HEK293 (cell line): ENCODE measurements at regions not wholly inside any gene's neighbourhood (a gene's known extent, or its start where the extent isn't known, plus 50 kb on each side); places are given as distances from the start of the nearest gene placed in this dataset.

Experiments
- CTCF ChIA-PET: fragments of 350-600 bp; formaldehyde crosslinking; extraction: SDS; loops from one replicate; lab custom pipeline; 2021; ENCODE audit warnings: antibody characterized with exemption; lab: Yijun Ruan, JAX
- POLR2A ChIA-PET: fragments of 300-600 bp; formaldehyde crosslinking; extraction: SDS; loops from one replicate; lab custom pipeline; 2020; ENCODE audit warnings: antibody characterized with exemption, inconsistent platforms; lab: Yijun Ruan, JAX
- H3K27ac ChIP-seq: fragments of 200-500 bp; sonication (Bioruptor generic); 2 replicates; pipeline ENCODE4 v1.5.1; 2014; ENCODE audit warnings: low read depth, low read length, control low read depth, inconsistent platforms; ENCODE audit errors: extremely low read depth
- H3K36me3 ChIP-seq, 2 experiments: fragments of 200-500 bp in 1 of 2; sonication (Bioruptor generic) in 1 of 2; 1 replicate in 1 of 2; 2 replicates in 1 of 2; pipeline ENCODE4 v1.5.1; 2014 to 2017; ENCODE audit warnings: inconsistent platforms in 2 of 2, low read length in 2 of 2; ENCODE audit not compliant: control insufficient read depth in 2 of 2, insufficient read depth in 1 of 2
- H3K4me1 ChIP-seq: fragments of 200-500 bp; sonication (Bioruptor generic); 2 replicates; pipeline ENCODE4 v1.5.1; 2014; ENCODE audit warnings: mild to moderate bottlenecking, low read length, inconsistent platforms; ENCODE audit not compliant: control insufficient read depth, insufficient read depth
- H3K4me3 ChIP-seq: 2 replicates; pipeline ENCODE4 v1.5.1; 2011; ENCODE audit warnings: low read depth, mild to moderate bottlenecking, control low read depth, low read length, moderate library complexity
- H3K9me3 ChIP-seq: fragments of 200-500 bp; sonication (Bioruptor generic); 2 replicates; pipeline ENCODE4 v1.5.1; 2014; ENCODE audit warnings: low read depth, low read length, inconsistent platforms; ENCODE audit not compliant: control insufficient read depth, insufficient read depth
- FEZF1 ChIP-seq: fragments of 450-650 bp; formaldehyde crosslinking; IDR thresholded peaks from 2 replicates; pipeline ENCODE4 v1.5.1; 2016; ENCODE audit warnings: missing biosample characterization, missing genetic modification characterization
- PRDM10 ChIP-seq: fragments of 450-650 bp; formaldehyde crosslinking; IDR thresholded peaks from 2 replicates; pipeline ENCODE4 v1.5.1; 2016; ENCODE audit warnings: missing biosample characterization, missing genetic modification characterization
- PRDM6 ChIP-seq: fragments of 450-650 bp; formaldehyde crosslinking; IDR thresholded peaks from 2 replicates; pipeline ENCODE4 v1.5.1; 2017; ENCODE audit warnings: missing biosample characterization, missing genetic modification characterization
- TCF7L2 ChIP-seq: IDR thresholded peaks from 2 replicates; pipeline ENCODE4 v1.6.1; 2011; ENCODE audit warnings: low read depth, mild to moderate bottlenecking, inconsistent platforms, low read length, moderate library complexity, borderline replicate concordance
- ZBTB44 ChIP-seq: fragments of 450-650 bp; IDR thresholded peaks from 2 replicates; pipeline ENCODE4 v1.5.1; 2018; ENCODE audit warnings: missing biosample characterization, mild to moderate bottlenecking, missing genetic modification characterization
- ZNF114 ChIP-seq: fragments of 450-650 bp; formaldehyde crosslinking; IDR thresholded peaks from 2 replicates; pipeline ENCODE4 v1.5.0; 2017; ENCODE audit warnings: missing biosample characterization, missing genetic modification characterization
- ZNF211 ChIP-seq: fragments of 450-650 bp; formaldehyde crosslinking; IDR thresholded peaks from 2 replicates; pipeline ENCODE4 v1.5.1; 2016; ENCODE audit warnings: low read depth, missing biosample characterization, missing genetic modification characterization
- ZNF248 ChIP-seq: fragments of 450-650 bp; formaldehyde crosslinking; IDR thresholded peaks from 2 replicates; pipeline ENCODE4 v1.5.1; 2017; ENCODE audit warnings: missing biosample characterization, missing genetic modification characterization
- ZNF302 ChIP-seq: fragments of 450-650 bp; formaldehyde crosslinking; IDR thresholded peaks from 2 replicates; pipeline ENCODE4 v1.5.1; 2016; ENCODE audit warnings: missing biosample characterization, missing genetic modification characterization, low read depth
- ZNF311 ChIP-seq: fragments of 450-650 bp; formaldehyde crosslinking; IDR thresholded peaks from 2 replicates; pipeline ENCODE4 v1.5.1; 2017; ENCODE audit warnings: missing biosample characterization, missing genetic modification characterization, borderline replicate concordance
- ZNF350 ChIP-seq: fragments of 450-650 bp; formaldehyde crosslinking; IDR thresholded peaks from 2 replicates; pipeline ENCODE4 v1.5.0; 2017; ENCODE audit warnings: missing biosample characterization, mild to moderate bottlenecking, missing genetic modification characterization
- ZNF366 ChIP-seq: fragments of 450-650 bp; formaldehyde crosslinking; conservative IDR thresholded peaks from 2 replicates; pipeline ENCODE4 v1.5.1; 2016; ENCODE audit warnings: missing biosample characterization, missing genetic modification characterization
- ZNF398 ChIP-seq: fragments of 450-650 bp; formaldehyde crosslinking; IDR thresholded peaks from 2 replicates; pipeline ENCODE4 v1.5.1; 2017; ENCODE audit warnings: missing biosample characterization, missing genetic modification characterization
- ZNF549 ChIP-seq: fragments of 450-650 bp; IDR thresholded peaks from 2 replicates; pipeline ENCODE4 v1.5.1; 2018; ENCODE audit warnings: missing biosample characterization, missing genetic modification characterization, mild to moderate bottlenecking, inconsistent platforms, moderate library complexity
- ZNF600 ChIP-seq: fragments of 450-650 bp; formaldehyde crosslinking; IDR thresholded peaks from 2 replicates; pipeline ENCODE4 v1.5.1; 2016; ENCODE audit warnings: missing biosample characterization, missing genetic modification characterization
- ZNF658 ChIP-seq: fragments of 450-650 bp; formaldehyde crosslinking; IDR thresholded peaks from 2 replicates; pipeline ENCODE4; 2016; ENCODE audit warnings: missing biosample characterization, missing genetic modification characterization
- ZNF704 ChIP-seq: fragments of 450-650 bp; formaldehyde crosslinking; IDR thresholded peaks from 2 replicates; pipeline ENCODE4 v1.5.1; 2016; ENCODE audit warnings: missing biosample characterization, missing genetic modification characterization
- ZNF76 ChIP-seq: fragments of 450-650 bp; formaldehyde crosslinking; IDR thresholded peaks from 2 replicates; pipeline ENCODE4; 2016; ENCODE audit warnings: low read depth, missing biosample characterization, missing genetic modification characterization, borderline replicate concordance
- ZNF830 ChIP-seq: fragments of 450-650 bp; IDR thresholded peaks from 2 replicates; pipeline ENCODE4 v1.5.0; 2018; ENCODE audit warnings: missing biosample characterization, missing genetic modification characterization, low read depth, mild to moderate bottlenecking, moderate library complexity
- ZSCAN30 ChIP-seq: fragments of 450-650 bp; IDR thresholded peaks from 2 replicates; pipeline ENCODE4 v1.5.1; 2018; ENCODE audit warnings: missing biosample characterization, mild to moderate bottlenecking, missing genetic modification characterization, moderate library complexity
- ZXDB ChIP-seq: fragments of 450-650 bp; formaldehyde crosslinking; IDR thresholded peaks from 2 replicates; pipeline ENCODE4 v1.5.1; 2016; ENCODE audit warnings: missing biosample characterization, missing genetic modification characterization

- TF ChIP-seq ZNF366 (tag by site-specific recombination) (peak; percentile 52), FEZF1 (tag by site-specific recombination) (peak; percentile 51), ZXDB (tag by site-specific recombination) (0 out of 2 replicates have a peak, but pooled peaks have one; percentile 34), ZSCAN30 (tag by site-specific recombination) (0 out of 2 replicates have a peak, but pooled peaks have one; percentile 12), ZBTB44 (tag by site-specific recombination) (peak; percentile 78), PRDM6 (tag by site-specific recombination) (peak; percentile 15; the same call in 1 of the 2 replicates), TCF7L2 (no peak), ZNF830 (tag by site-specific recombination) (peak; percentile 7; the same call in 1 of the 2 replicates), ZNF398 (tag by site-specific recombination) (0 out of 2 replicates have a peak, but pooled peaks have one; percentile 27), PRDM10 (0 out of 2 replicates have a peak, but pooled peaks have one; percentile 28), ZNF248 (tag by site-specific recombination) (0 out of 2 replicates have a peak, but pooled peaks have one; percentile 28), ZNF350 (tag by site-specific recombination) (peak; percentile 87), ZNF549 (tag by site-specific recombination) (peak; percentile 74; the same call in 1 of the 2 replicates)
Measured at GRCh38 chr5:116970318-116970717, 395.7 kb upstream of the SEMA6A start (continued).

- 0 out of 2 replicates have a peak, but pooled peaks cover under 1% of the 10 kb centered on the region for H3K4me1 ChIP-seq
- TF ChIP-seq ZNF211 (tag by site-specific recombination) (no peak), ZNF658 (tag by site-specific recombination) (no peak), ZNF302 (tag by site-specific recombination) (no peak), ZNF76 (no peak), ZNF600 (no peak), ZNF311 (tag by site-specific recombination) (no peak), ZNF704 (tag by site-specific recombination) (no peak), ZNF114 (tag by site-specific recombination) (no peak)
- no peaks in the 10 kb centered on the region for H3K36me3 ChIP-seq
- ChIA-PET POLR2A (no interaction called here), CTCF (no interaction called here)
- no peaks in the 10 kb centered on the region for H3K9me3 ChIP-seq
- no peak overlapping the region for H3K27ac ChIP-seq
- H3K4me3 ChIP-seq: no peak overlapping the region
Measured at GRCh38 chr5:116964438-116964837, 389.8 kb upstream of the SEMA6A start.
